ENCODE measurements at regions not wholly inside any gene's neighbourhood (a gene's known extent, or its start where the extent isn't known, plus 50 kb on each side); places are given as distances from the start of the nearest gene placed in this dataset.
"Not testable (repeated sequence)": the region's sequence is repeated elsewhere in the genome, so short reads cannot be mapped to it uniquely, and the experiment has no call there.

- no peak overlapping the region for H3K9ac ChIP-seq (ENCODE audit: low read depth in 1 of 3, low read length in 3 of 3)
- no peaks in the 10 kb centered on the region for H3K4me1 ChIP-seq (ENCODE audit: control insufficient read depth in 3 of 3, insufficient read depth in 3 of 3, low read length in 3 of 3)
- no peaks in the 10 kb centered on the region for H3K36me3 ChIP-seq (ENCODE audit: control insufficient read depth in 3 of 3, insufficient read depth in 3 of 3, low read length in 3 of 3)
- no peak overlapping the region for H3K4me3 ChIP-seq (ENCODE audit: low read length in 3 of 3)
- H3K27me3 ChIP-seq (ENCODE audit: control insufficient read depth in 3 of 3, insufficient read depth in 3 of 3, low read length in 3 of 3) = no peaks in the 10 kb centered on the region
- no peak overlapping the region for H3K27ac ChIP-seq (ENCODE audit: low read depth, low read length)
- H3K9me3 ChIP-seq (ENCODE audit: control insufficient read depth in 3 of 3, low read length in 3 of 3) = no peaks in the 10 kb centered on the region
These were observed 350.3 kb upstream of the ATP10A start for GRCh38 chr15:26213427-26213826.

GRCh38 chr15:26212109-26212508 is 349.0 kb upstream of the ATP10A start:
- H3K36me3 ChIP-seq (ENCODE audit: control insufficient read depth in 3 of 3, insufficient read depth in 3 of 3, low read length in 3 of 3) = no peaks in the 10 kb centered on the region
- H3K4me1 ChIP-seq (ENCODE audit: control insufficient read depth in 3 of 3, insufficient read depth in 3 of 3, low read length in 3 of 3) = no peaks in the 10 kb centered on the region
- no peak overlapping the region for H3K9ac ChIP-seq (ENCODE audit: low read depth in 1 of 3, low read length in 3 of 3)
- H3K27me3 ChIP-seq (ENCODE audit: control insufficient read depth in 3 of 3, insufficient read depth in 3 of 3, low read length in 3 of 3) = no peaks in the 10 kb centered on the region
- no peaks in the 10 kb centered on the region for H3K9me3 ChIP-seq (ENCODE audit: control insufficient read depth in 3 of 3, low read length in 3 of 3)
- no peak overlapping the region for H3K4me3 ChIP-seq (ENCODE audit: low read length in 3 of 3)
- no peak overlapping the region for H3K27ac ChIP-seq (ENCODE audit: low read depth, low read length)

- H3K27me3 ChIP-seq (ENCODE audit: control insufficient read depth in 3 of 3, insufficient read depth in 3 of 3, low read length in 3 of 3) = no peaks in the 10 kb centered on the region
- no peaks in the 10 kb centered on the region for H3K36me3 ChIP-seq (ENCODE audit: control insufficient read depth in 3 of 3, insufficient read depth in 3 of 3, low read length in 3 of 3)
- no peak overlapping the region for H3K4me3 ChIP-seq (ENCODE audit: low read length in 3 of 3)
- H3K27ac ChIP-seq (ENCODE audit: low read depth, low read length) = no peak overlapping the region
- no peaks in the 10 kb centered on the region for H3K9me3 ChIP-seq (ENCODE audit: control insufficient read depth in 3 of 3, low read length in 3 of 3)
- H3K4me1 ChIP-seq (ENCODE audit: control insufficient read depth in 3 of 3, insufficient read depth in 3 of 3, low read length in 3 of 3) = no peaks in the 10 kb centered on the region
- no peak overlapping the region for H3K9ac ChIP-seq (ENCODE audit: low read depth in 1 of 3, low read length in 3 of 3)
These were observed 347.9 kb upstream of the ATP10A start for GRCh38 chr15:26210980-26211379.

DNA sequence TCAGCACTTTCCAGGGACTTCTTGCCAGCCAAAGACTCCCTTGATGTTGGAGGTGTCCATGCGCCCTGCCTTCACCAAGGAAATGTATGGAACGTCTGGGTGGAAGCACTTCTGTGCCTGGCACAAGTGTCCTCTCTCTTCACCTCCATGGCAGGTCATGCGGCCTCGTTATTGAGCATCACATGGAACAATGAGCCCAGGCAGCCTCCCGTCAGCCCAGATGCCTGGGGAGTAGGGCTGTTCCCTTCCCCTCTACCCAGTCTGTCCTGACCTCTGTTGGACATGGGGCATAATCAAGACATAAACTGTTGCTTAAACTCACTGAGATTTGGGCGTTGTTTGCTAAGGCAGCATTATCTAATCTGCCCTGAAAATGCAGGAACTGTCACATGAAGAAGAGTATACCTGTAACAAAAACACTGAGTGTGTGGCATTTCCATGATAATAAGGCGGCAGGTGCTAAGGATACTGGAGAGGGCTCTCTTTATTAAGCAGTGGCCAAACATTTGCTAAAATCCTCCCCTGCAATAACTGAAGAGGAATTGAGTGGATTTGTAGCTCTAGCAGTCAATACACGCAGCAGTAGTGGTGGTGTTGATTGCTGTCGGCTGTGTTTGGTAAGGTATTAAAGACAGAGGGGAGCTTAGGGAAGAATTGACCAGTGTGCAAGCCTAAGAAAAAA is 338.2 kb upstream of the ATP10A start:
- Histone ChIP-seq H3K36me3 (ENCODE audit: control insufficient read depth in 3 of 3, insufficient read depth in 3 of 3, low read length in 3 of 3) (no peaks in the 10 kb centered on the region), H3K9me3 (ENCODE audit: control insufficient read depth in 3 of 3, low read length in 3 of 3) (no peaks in the 10 kb centered on the region), H3K27me3 (ENCODE audit: control insufficient read depth in 3 of 3, insufficient read depth in 3 of 3, low read length in 3 of 3) (peaks cover 0 to 2% (median 0%) of the 10 kb centered on the region in 3 donors), H3K9ac (ENCODE audit: low read depth in 1 of 3, low read length in 3 of 3) (no peak overlapping the region), H3K27ac (ENCODE audit: low read depth, low read length) (no peak overlapping the region), H3K4me1 (ENCODE audit: control insufficient read depth in 3 of 3, insufficient read depth in 3 of 3, low read length in 3 of 3) (no peaks in the 10 kb centered on the region), H3K4me3 (ENCODE audit: low read length in 3 of 3) (no peak overlapping the region)

GRCh38 chr15:26200427-26200826 is 337.3 kb upstream of the ATP10A start:
- H3K9ac ChIP-seq (ENCODE audit: low read depth in 1 of 3, low read length in 3 of 3) = no peak overlapping the region
- no peak overlapping the region for H3K27ac ChIP-seq (ENCODE audit: low read depth, low read length)
- H3K27me3 ChIP-seq (ENCODE audit: control insufficient read depth in 3 of 3, insufficient read depth in 3 of 3, low read length in 3 of 3) = peaks cover 0 to 2% (median 0%) of the 10 kb centered on the region in 3 donors
- H3K36me3 ChIP-seq (ENCODE audit: control insufficient read depth in 3 of 3, insufficient read depth in 3 of 3, low read length in 3 of 3) = no peaks in the 10 kb centered on the region
- H3K9me3 ChIP-seq (ENCODE audit: control insufficient read depth in 3 of 3, low read length in 3 of 3) = no peaks in the 10 kb centered on the region
- H3K4me3 ChIP-seq (ENCODE audit: low read length in 3 of 3) = no peak overlapping the region
- H3K4me1 ChIP-seq (ENCODE audit: control insufficient read depth in 3 of 3, insufficient read depth in 3 of 3, low read length in 3 of 3) = no peaks in the 10 kb centered on the region

GRCh38 chr15:26197719-26198118 is 334.6 kb upstream of the ATP10A start:
- no peak overlapping the region for H3K9ac ChIP-seq (ENCODE audit: low read depth in 1 of 3, low read length in 3 of 3)
- no peak overlapping the region for H3K4me3 ChIP-seq (ENCODE audit: low read length in 3 of 3)
- H3K9me3 ChIP-seq (ENCODE audit: control insufficient read depth in 3 of 3, low read length in 3 of 3) = no peaks in the 10 kb centered on the region
- peaks cover 0 to 2% (median 0%) of the 10 kb centered on the region in 3 donors for H3K27me3 ChIP-seq (ENCODE audit: control insufficient read depth in 3 of 3, insufficient read depth in 3 of 3, low read length in 3 of 3)
- H3K27ac ChIP-seq (ENCODE audit: low read depth, low read length) = no peak overlapping the region
- no peaks in the 10 kb centered on the region for H3K36me3 ChIP-seq (ENCODE audit: control insufficient read depth in 3 of 3, insufficient read depth in 3 of 3, low read length in 3 of 3)
- H3K4me1 ChIP-seq (ENCODE audit: control insufficient read depth in 3 of 3, insufficient read depth in 3 of 3, low read length in 3 of 3) = no peaks in the 10 kb centered on the region

DNA sequence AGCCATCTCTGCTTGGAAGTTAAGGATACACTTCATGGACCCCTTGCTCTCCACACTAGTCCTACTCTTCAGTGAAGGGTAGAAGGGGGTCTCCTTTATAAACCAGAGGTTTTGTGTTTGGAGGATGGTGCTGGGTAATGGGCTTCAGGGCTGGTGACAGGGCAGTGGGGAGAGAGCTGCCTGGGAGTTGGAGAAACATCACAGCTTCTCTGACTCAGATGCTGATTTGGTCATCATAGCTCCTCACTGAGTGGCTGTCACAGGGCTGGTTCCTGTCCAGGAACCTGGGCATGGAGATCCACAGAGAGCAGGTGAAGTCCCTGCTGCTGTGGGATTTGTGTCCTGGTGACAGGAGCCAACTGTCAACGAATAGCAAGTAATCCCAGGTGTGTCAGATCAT is 333.9 kb upstream of the ATP10A start:
- no peaks in the 10 kb centered on the region for H3K9me3 ChIP-seq (ENCODE audit: control insufficient read depth in 3 of 3, low read length in 3 of 3)
- H3K9ac ChIP-seq (ENCODE audit: low read depth in 1 of 3, low read length in 3 of 3) = no peak overlapping the region
- no peak overlapping the region for H3K4me3 ChIP-seq (ENCODE audit: low read length in 3 of 3)
- H3K27me3 ChIP-seq (ENCODE audit: control insufficient read depth in 3 of 3, insufficient read depth in 3 of 3, low read length in 3 of 3) = peaks cover 0 to 2% (median 0%) of the 10 kb centered on the region in 3 donors
- no peaks in the 10 kb centered on the region for H3K36me3 ChIP-seq (ENCODE audit: control insufficient read depth in 3 of 3, insufficient read depth in 3 of 3, low read length in 3 of 3)
- H3K4me1 ChIP-seq (ENCODE audit: control insufficient read depth in 3 of 3, insufficient read depth in 3 of 3, low read length in 3 of 3) = no peaks in the 10 kb centered on the region
- H3K27ac ChIP-seq (ENCODE audit: low read depth, low read length) = no peak overlapping the region

GRCh38 chr15:26191193-26191592 is 328.1 kb upstream of the ATP10A start:
- no peak overlapping the region for H3K9ac ChIP-seq (ENCODE audit: low read depth in 1 of 3, low read length in 3 of 3)

GRCh38 chr15:26186138-26186537 is 323.0 kb upstream of the ATP10A start:
- H3K9ac ChIP-seq (ENCODE audit: low read depth in 1 of 3, low read length in 3 of 3); H3K9me3 ChIP-seq (ENCODE audit: control insufficient read depth in 3 of 3, low read length in 3 of 3); H3K4me1 ChIP-seq (ENCODE audit: control insufficient read depth in 3 of 3, insufficient read depth in 3 of 3, low read length in 3 of 3); H3K36me3 ChIP-seq (ENCODE audit: control insufficient read depth in 3 of 3, insufficient read depth in 3 of 3, low read length in 3 of 3); H3K27me3 ChIP-seq (ENCODE audit: control insufficient read depth in 3 of 3, insufficient read depth in 3 of 3, low read length in 3 of 3); H3K4me3 ChIP-seq (ENCODE audit: low read length in 3 of 3); H3K27ac ChIP-seq (ENCODE audit: low read depth, low read length): not testable (repeated sequence)

More at GRCh38 chr15:26191193-26191592, 328.1 kb upstream of the ATP10A start:
- no peaks in the 10 kb centered on the region for H3K9me3 ChIP-seq (ENCODE audit: control insufficient read depth in 3 of 3, low read length in 3 of 3)
- no peaks in the 10 kb centered on the region for H3K27me3 ChIP-seq (ENCODE audit: control insufficient read depth in 3 of 3, insufficient read depth in 3 of 3, low read length in 3 of 3)
- H3K27ac ChIP-seq (ENCODE audit: low read depth, low read length) = no peak overlapping the region
- H3K4me1 ChIP-seq (ENCODE audit: control insufficient read depth in 3 of 3, insufficient read depth in 3 of 3, low read length in 3 of 3) = no peaks in the 10 kb centered on the region
- H3K4me3 ChIP-seq (ENCODE audit: low read length in 3 of 3) = no peak overlapping the region
- no peaks in the 10 kb centered on the region for H3K36me3 ChIP-seq (ENCODE audit: control insufficient read depth in 3 of 3, insufficient read depth in 3 of 3, low read length in 3 of 3)

GRCh38 chr15:26182441-26182840 is 319.3 kb upstream of the ATP10A start:
- no peaks in the 10 kb centered on the region for H3K4me1 ChIP-seq (ENCODE audit: control insufficient read depth in 3 of 3, insufficient read depth in 3 of 3, low read length in 3 of 3)
- H3K4me3 ChIP-seq (ENCODE audit: low read length in 3 of 3) = no peak overlapping the region
- H3K9ac ChIP-seq (ENCODE audit: low read depth in 1 of 3, low read length in 3 of 3) = no peak overlapping the region
- no peaks in the 10 kb centered on the region for H3K36me3 ChIP-seq (ENCODE audit: control insufficient read depth in 3 of 3, insufficient read depth in 3 of 3, low read length in 3 of 3)
- H3K9me3 ChIP-seq (ENCODE audit: control insufficient read depth in 3 of 3, low read length in 3 of 3) = no peaks in the 10 kb centered on the region
- no peak overlapping the region for H3K27ac ChIP-seq (ENCODE audit: low read depth, low read length)
- H3K27me3 ChIP-seq (ENCODE audit: control insufficient read depth in 3 of 3, insufficient read depth in 3 of 3, low read length in 3 of 3) = no peaks in the 10 kb centered on the region
